CD4-positive, CD25-positive, alpha-beta regulatory T cell (primary cell): ENCODE measurements at regions not wholly inside any gene's neighbourhood (a gene's known extent, or its start where the extent isn't known, plus 50 kb on each side); places are given as distances from the start of the nearest gene placed in this dataset.

Source experiments
- ATAC-seq, 2 donors: fragments of 150-1000 bp; cut with Tn5 transposase; one replicate each; pipeline ENCODE4 v1.10.0; 2021; ENCODE audit warnings: low read depth in 2 of 2, moderate number of reproducible peaks in 2 of 2, moderate library complexity in 1 of 2
- DNase-seq, 3 donors: peaks; one replicate each; pipeline versions ENCODE4 v3.0.0 to v3.0.0-alpha.2; 2012 to 2022; ENCODE audit warnings: mixed read lengths in 1 of 3
- H3K27ac ChIP-seq: one replicate; pipeline ENCODE4 v1.7.0; 2013; ENCODE audit warnings: mild to moderate bottlenecking, low read length; ENCODE audit not compliant: insufficient read depth, poor library complexity, severe bottlenecking
- H3K27me3 ChIP-seq: one replicate; pipeline ENCODE4 v1.7.0; 2013; ENCODE audit warnings: low read length; ENCODE audit not compliant: control insufficient read depth, insufficient read depth
- H3K36me3 ChIP-seq: one replicate; pipeline ENCODE4 v1.7.0; 2013; ENCODE audit warnings: mild to moderate bottlenecking, low read length, moderate library complexity; ENCODE audit not compliant: control insufficient read depth, insufficient read depth
- H3K4me1 ChIP-seq: 2 replicates; pipeline ENCODE4 v1.7.0; 2013; ENCODE audit warnings: mild to moderate bottlenecking, low read length; ENCODE audit not compliant: insufficient read depth, control insufficient read depth, poor library complexity, severe bottlenecking
- H3K4me3 ChIP-seq: one replicate; pipeline ENCODE4 v1.7.0; 2013; ENCODE audit warnings: low read depth, mild to moderate bottlenecking, low read length, moderate library complexity
- H3K9me3 ChIP-seq, 2 experiments: 1 replicate in 1 of 2; 2 replicates in 1 of 2; pipeline ENCODE4 v1.7.0; 2013; ENCODE audit warnings: low read length in 2 of 2, mild to moderate bottlenecking in 1 of 2, moderate library complexity in 1 of 2; ENCODE audit not compliant: control insufficient read depth in 2 of 2
- H3K27ac Mint-ChIP-seq, 3 donors: one replicate each; pipeline ENCODE4 v1.8.0; 2020 to 2022; ENCODE audit warnings: mild to moderate bottlenecking in 3 of 3, mixed read lengths in 3 of 3, moderate library complexity in 2 of 3
- H3K27me3 Mint-ChIP-seq: one replicate; pipeline ENCODE4 v1.8.0; 2022; ENCODE audit warnings: mild to moderate bottlenecking, mixed read lengths
- H3K36me3 Mint-ChIP-seq: one replicate; pipeline ENCODE4 v1.8.0; 2020; ENCODE audit warnings: mixed read lengths
- H3K4me1 Mint-ChIP-seq, 4 donors: one replicate each; pipeline ENCODE4 v1.8.0; 2020 to 2022; ENCODE audit warnings: mixed read lengths in 4 of 4, mild to moderate bottlenecking in 1 of 4
- H3K4me3 Mint-ChIP-seq, 4 donors: one replicate each; pipeline ENCODE4 v1.8.0; 2020 to 2022; ENCODE audit warnings: mild to moderate bottlenecking in 4 of 4, mixed read lengths in 4 of 4, moderate library complexity in 3 of 4
- H3K9me3 Mint-ChIP-seq, 7 donors: one replicate each; pipeline ENCODE4 v1.8.0; 2020 to 2022; ENCODE audit warnings: mixed read lengths in 7 of 7, mild to moderate bottlenecking in 3 of 7, moderate library complexity in 2 of 7

- DNase-seq (no peak), ATAC-seq (no peak)
- Mint-ChIP-seq H3K9me3 (peaks cover 0 to 7% (median 2%) of the 10 kb centered on the region in 7 donors), H3K36me3 (no peaks in the 10 kb centered on the region), H3K27ac (no peak overlapping the region), H3K4me3 (no peak overlapping the region), H3K4me1 (no peaks in the 10 kb centered on the region), H3K27me3 (no peaks in the 10 kb centered on the region)
- no peaks in the 10 kb centered on the region for H3K9me3 ChIP-seq
- no peak overlapping the region for H3K27ac ChIP-seq
- H3K27me3 ChIP-seq: no peaks in the 10 kb centered on the region
- no peak overlapping the region for H3K4me3 ChIP-seq
- no peaks in the 10 kb centered on the region for H3K4me1 ChIP-seq
- H3K36me3 ChIP-seq: no peaks in the 10 kb centered on the region
Observed at GRCh38 chr1:208557723-208558094, 313.5 kb upstream of the PLXNA2 start.

- no peaks in the 10 kb centered on the region for H3K9me3 ChIP-seq
- no peak overlapping the region for H3K4me3 ChIP-seq
- peaks cover 0 to 6% (median 2%) of the 10 kb centered on the region in 7 donors for H3K9me3 Mint-ChIP-seq
- ATAC-seq (no peak), DNase-seq (no peak)
- no peak overlapping the region for H3K27ac ChIP-seq
- H3K27me3 Mint-ChIP-seq: no peaks in the 10 kb centered on the region
- no peak overlapping the region for H3K4me3 Mint-ChIP-seq
- H3K4me1 Mint-ChIP-seq: no peaks in the 10 kb centered on the region
- no peaks in the 10 kb centered on the region for H3K36me3 Mint-ChIP-seq
- H3K4me1 ChIP-seq: no peaks in the 10 kb centered on the region
- no peaks in the 10 kb centered on the region for H3K27me3 ChIP-seq
- H3K36me3 ChIP-seq: no peaks in the 10 kb centered on the region
- H3K27ac Mint-ChIP-seq: no peak overlapping the region
Observed at GRCh38 chr1:208559597-208560329, 315.6 kb upstream of the PLXNA2 start.

GRCh38 chr1:208562151-208562960 lies 318.2 kb upstream of the PLXNA2 start:
- no peaks in the 10 kb centered on the region for H3K4me1 ChIP-seq
- no peak overlapping the region for H3K27ac ChIP-seq
- Mint-ChIP-seq H3K36me3 (no peaks in the 10 kb centered on the region), H3K27me3 (no peaks in the 10 kb centered on the region), H3K9me3 (peaks cover 0 to 4% (median 0%) of the 10 kb centered on the region in 7 donors), H3K4me1 (no peaks in the 10 kb centered on the region), H3K27ac (no peak overlapping the region), H3K4me3 (no peak overlapping the region)
- DNase-seq (no peak), ATAC-seq (no peak)
- no peak overlapping the region for H3K4me3 ChIP-seq
- H3K9me3 ChIP-seq: no peaks in the 10 kb centered on the region
- H3K27me3 ChIP-seq: no peaks in the 10 kb centered on the region
- no peaks in the 10 kb centered on the region for H3K36me3 ChIP-seq

GRCh38 chr1:208564466-208564865 lies 320.3 kb upstream of the PLXNA2 start:
- Mint-ChIP-seq H3K4me1 (no peaks in the 10 kb centered on the region), H3K36me3 (no peaks in the 10 kb centered on the region), H3K27ac (no peak overlapping the region), H3K27me3 (no peaks in the 10 kb centered on the region), H3K9me3 (peaks cover 0 to 4% (median 0%) of the 10 kb centered on the region in 7 donors), H3K4me3 (no peak overlapping the region)
- H3K36me3 ChIP-seq: no peaks in the 10 kb centered on the region
- H3K27ac ChIP-seq: no peak overlapping the region
- no peak overlapping the region for H3K4me3 ChIP-seq
- H3K27me3 ChIP-seq: no peaks in the 10 kb centered on the region
- H3K9me3 ChIP-seq: no peaks in the 10 kb centered on the region
- no peaks in the 10 kb centered on the region for H3K4me1 ChIP-seq
- ATAC-seq (no peak), DNase-seq (no peak)

GRCh38 chr1:208565756-208566440 lies 321.7 kb upstream of the PLXNA2 start:
- no peaks in the 10 kb centered on the region for H3K27me3 ChIP-seq
- Mint-ChIP-seq H3K4me3 (no peak overlapping the region), H3K36me3 (no peaks in the 10 kb centered on the region), H3K4me1 (no peaks in the 10 kb centered on the region), H3K27ac (no peak overlapping the region), H3K9me3 (peaks cover 0 to 11% (median 2%) of the 10 kb centered on the region in 7 donors), H3K27me3 (no peaks in the 10 kb centered on the region)
- no peaks in the 10 kb centered on the region for H3K9me3 ChIP-seq
- ATAC-seq (no peak), DNase-seq (no peak)
- H3K4me3 ChIP-seq: no peak overlapping the region
- no peaks in the 10 kb centered on the region for H3K4me1 ChIP-seq
- no peak overlapping the region for H3K27ac ChIP-seq
- no peaks in the 10 kb centered on the region for H3K36me3 ChIP-seq

- Mint-ChIP-seq H3K36me3 (no peaks in the 10 kb centered on the region), H3K4me3 (no peak overlapping the region), H3K9me3 (peaks cover 0 to 11% (median 2%) of the 10 kb centered on the region in 7 donors), H3K27ac (no peak overlapping the region), H3K4me1 (no peaks in the 10 kb centered on the region), H3K27me3 (no peaks in the 10 kb centered on the region)
- DNase-seq (no peak), ATAC-seq (no peak)
- no peaks in the 10 kb centered on the region for H3K36me3 ChIP-seq
- H3K4me3 ChIP-seq: no peak overlapping the region
- H3K4me1 ChIP-seq: no peaks in the 10 kb centered on the region
- no peak overlapping the region for H3K27ac ChIP-seq
- no peaks in the 10 kb centered on the region for H3K27me3 ChIP-seq
- no peaks in the 10 kb centered on the region for H3K9me3 ChIP-seq
Observed at GRCh38 chr1:208569181-208569580, 325.0 kb upstream of the PLXNA2 start.

GRCh38 chr1:208570362-208570761 lies 326.2 kb upstream of the PLXNA2 start:
- DNase-seq (no peak), ATAC-seq (no peak)
- Histone ChIP-seq H3K27me3 (no peaks in the 10 kb centered on the region), H3K27ac (no peak overlapping the region), H3K4me1 (no peaks in the 10 kb centered on the region), H3K4me3 (no peak overlapping the region), H3K36me3 (no peaks in the 10 kb centered on the region), H3K9me3 (no peaks in the 10 kb centered on the region)
- no peaks in the 10 kb centered on the region for H3K36me3 Mint-ChIP-seq
- H3K9me3 Mint-ChIP-seq: peaks cover 0 to 11% (median 2%) of the 10 kb centered on the region in 7 donors
- no peaks in the 10 kb centered on the region for H3K4me1 Mint-ChIP-seq
- no peaks in the 10 kb centered on the region for H3K27me3 Mint-ChIP-seq
- no peak overlapping the region for H3K4me3 Mint-ChIP-seq
- H3K27ac Mint-ChIP-seq: no peak overlapping the region
